GM19238 (cell line): ENCODE measurements at regions not wholly inside any gene's neighbourhood (a gene's known extent, or its start where the extent isn't known, plus 50 kb on each side); places are given as distances from the start of the nearest gene placed in this dataset.
"Not testable (repeated sequence)": the region's sequence is repeated elsewhere in the genome, so short reads cannot be mapped to it uniquely, and the experiment has no call there.

ENCODE experiments used
- DNase-seq: peaks from one replicate; pipeline ENCODE4 v3.0.0; 2011; ENCODE audit warnings: low spot score; ENCODE audit not compliant: insufficient read length

- no peak for DNase-seq
These were observed 140.5 kb upstream of the TBL1XR1 start for GRCh38 chr3:177337541-177338331.

- no peak for DNase-seq
These were observed 141.5 kb upstream of the TBL1XR1 start for GRCh38 chr3:177338697-177339219.

DNA sequence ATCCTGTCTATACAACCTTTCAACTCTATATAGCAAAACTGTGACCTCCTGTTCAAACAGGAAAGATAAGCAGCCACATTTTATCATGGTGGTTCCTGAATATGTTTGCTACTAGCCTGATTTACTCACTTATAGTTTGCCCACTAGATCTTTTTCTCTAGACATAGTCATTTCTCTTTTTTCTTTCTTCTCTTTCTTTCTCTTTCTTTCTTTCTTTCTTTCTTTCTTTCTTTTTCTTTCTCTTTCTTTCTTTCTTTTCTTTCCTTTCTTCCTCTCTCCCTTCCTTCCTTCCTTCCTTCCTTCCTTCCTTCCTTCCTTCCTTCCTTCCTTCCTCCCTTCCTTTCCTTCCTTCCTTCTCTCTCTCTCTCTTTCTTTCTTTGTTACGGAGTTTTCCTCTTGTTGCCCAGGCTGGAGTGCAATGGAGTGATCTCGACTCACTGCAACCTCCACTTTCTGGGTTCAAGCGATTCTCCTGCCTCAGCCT, 142.0 kb upstream of the TBL1XR1 start:
- not testable (repeated sequence) for DNase-seq

DNA sequence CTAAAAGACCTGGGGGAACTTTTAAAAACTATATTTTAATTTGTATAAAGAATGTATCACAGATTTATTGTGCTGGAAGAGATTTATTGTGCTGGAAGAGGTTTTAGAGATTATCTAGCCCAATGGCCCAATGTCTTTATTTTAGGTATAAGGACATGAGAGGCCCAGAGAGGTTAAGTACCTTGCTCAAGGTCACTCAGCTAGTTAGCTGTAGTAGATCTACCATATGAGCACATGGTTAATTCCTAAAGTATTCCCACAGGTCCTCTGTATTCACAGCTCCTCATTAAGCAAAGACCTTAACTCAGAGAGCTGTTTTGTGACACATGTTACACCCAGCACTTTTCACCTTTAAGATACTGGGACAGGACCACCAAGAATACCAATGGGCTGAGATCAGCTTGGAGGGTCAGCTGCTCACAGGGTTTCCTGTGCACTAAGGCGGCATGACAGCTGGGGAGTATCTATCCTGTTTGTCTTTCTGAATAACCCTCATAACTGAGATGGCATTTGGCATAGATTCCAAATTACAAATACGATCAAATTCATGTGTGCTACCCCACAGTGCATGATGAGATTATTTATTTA, 143.1 kb upstream of the TBL1XR1 start:
- DNase-seq, result no peak

GRCh38 chr3:177341736-177342419, 144.6 kb upstream of the TBL1XR1 start:
- DNase-seq, result no peak

- no peak for DNase-seq
These were observed 145.9 kb upstream of the TBL1XR1 start for GRCh38 chr3:177343122-177343625.

- DNase-seq, result no peak
These were observed 148.0 kb upstream of the TBL1XR1 start for GRCh38 chr3:177345049-177345972.

GRCh38 chr3:177345973-177346503, 148.8 kb upstream of the TBL1XR1 start:
- DNase-seq, result no peak

DNA sequence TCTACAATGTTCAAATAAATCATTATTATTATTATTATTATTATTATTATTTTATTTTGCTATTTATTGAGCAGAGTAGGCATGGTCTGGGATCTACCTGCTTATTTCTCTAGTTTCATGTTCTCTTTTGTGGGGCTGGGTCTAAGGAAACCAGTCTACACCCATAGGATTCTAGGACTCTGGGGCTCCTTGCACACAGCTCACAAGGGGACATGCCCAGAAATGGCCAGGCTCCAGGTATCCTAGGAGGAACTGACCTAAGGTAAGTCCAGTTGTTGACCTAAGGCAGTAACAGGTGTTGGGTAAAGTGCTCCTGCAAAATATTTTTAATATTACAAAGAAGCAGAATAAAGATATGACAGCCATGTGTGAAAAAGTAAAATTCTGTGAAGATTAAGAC, 149.6 kb upstream of the TBL1XR1 start:
- DNase-seq, result no peak

- DNase-seq, result no peak
These were observed 150.3 kb upstream of the TBL1XR1 start for GRCh38 chr3:177347611-177348010.

DNA sequence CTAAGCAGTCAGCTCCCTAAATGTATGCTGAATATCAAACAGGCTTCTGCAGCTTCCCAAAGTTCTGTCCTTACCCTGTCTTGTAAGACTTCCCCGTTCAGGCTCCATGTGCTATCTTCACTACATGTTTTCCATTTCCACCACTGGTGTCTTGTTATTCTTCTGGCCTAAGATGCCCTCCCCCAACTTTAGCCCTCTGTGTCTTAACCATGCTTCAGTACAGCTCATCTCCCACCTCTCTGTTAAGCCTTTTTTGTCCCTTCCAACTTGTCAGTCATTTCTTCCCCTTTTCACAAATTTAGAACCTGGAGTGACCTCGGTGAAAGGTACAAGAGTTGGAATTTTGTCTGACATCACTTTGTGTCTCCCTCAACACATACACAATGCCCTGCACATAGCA, 151.7 kb upstream of the TBL1XR1 start:
- no peak for DNase-seq

- no peak for DNase-seq
These were observed 152.1 kb upstream of the TBL1XR1 start for GRCh38 chr3:177349384-177349783.

DNA sequence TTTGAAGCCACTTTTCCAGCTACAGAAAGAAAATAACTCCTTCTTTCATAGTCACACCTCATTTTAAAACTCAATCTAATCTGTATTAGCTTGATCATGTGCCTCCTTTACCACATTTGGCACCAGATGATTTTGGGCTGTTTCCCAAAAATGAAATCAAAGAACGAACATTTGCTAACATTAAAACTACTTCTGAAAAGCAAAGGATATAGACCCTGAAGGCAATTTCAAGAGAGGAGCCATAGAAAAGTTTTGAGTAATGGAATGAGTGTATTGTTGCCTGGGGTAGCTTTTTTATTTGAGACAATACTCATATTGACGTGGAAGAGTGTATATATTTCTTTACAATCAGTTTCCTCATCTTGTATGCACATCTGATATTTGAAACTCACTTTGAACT, 152.8 kb upstream of the TBL1XR1 start:
- no peak for DNase-seq

- DNase-seq, result no peak
These were observed 153.9 kb upstream of the TBL1XR1 start for GRCh38 chr3:177351206-177351605.

- DNase-seq, result peak; percentile 44
These were observed 154.5 kb upstream of the TBL1XR1 start for GRCh38 chr3:177351757-177352158.

DNA sequence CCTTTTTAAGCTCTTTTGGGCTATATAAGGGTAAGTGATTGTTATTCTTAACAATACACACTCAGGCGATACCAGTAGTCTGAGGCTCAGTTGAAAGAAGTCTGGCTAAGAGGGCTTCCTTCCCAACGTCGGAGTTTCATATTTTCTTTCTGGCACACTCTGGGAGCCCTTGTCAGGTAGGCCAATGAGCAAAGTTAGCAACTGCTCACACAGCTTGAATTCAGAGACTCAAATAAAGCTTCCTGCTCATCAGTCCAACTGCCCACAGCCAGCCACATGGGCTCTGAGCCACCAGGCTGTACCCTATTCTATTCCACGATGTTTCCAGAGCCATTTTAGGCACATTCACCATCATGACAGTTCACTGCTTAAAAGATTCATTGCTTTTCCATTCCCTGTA, 155.1 kb upstream of the TBL1XR1 start:
- DNase-seq, result no peak

DNA sequence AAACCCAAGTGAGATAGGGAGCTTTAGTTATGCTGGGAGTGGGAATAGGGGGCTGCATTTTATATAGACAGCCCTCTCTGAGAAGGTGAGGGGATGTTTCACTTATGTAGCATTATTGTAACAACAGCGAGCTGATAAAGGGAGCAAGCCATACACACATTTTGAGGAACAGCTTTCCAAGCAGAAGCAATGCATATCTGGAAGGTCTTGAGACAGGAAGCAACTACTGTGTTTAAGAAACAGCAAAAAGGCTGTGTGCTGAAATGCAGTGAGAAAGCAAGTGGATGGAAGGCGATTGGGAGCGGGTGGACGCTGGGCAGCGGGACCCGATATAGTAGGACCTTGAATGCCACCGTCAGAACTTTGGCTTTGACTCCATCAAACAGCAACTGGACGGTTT, 155.9 kb upstream of the TBL1XR1 start:
- no peak for DNase-seq

DNA sequence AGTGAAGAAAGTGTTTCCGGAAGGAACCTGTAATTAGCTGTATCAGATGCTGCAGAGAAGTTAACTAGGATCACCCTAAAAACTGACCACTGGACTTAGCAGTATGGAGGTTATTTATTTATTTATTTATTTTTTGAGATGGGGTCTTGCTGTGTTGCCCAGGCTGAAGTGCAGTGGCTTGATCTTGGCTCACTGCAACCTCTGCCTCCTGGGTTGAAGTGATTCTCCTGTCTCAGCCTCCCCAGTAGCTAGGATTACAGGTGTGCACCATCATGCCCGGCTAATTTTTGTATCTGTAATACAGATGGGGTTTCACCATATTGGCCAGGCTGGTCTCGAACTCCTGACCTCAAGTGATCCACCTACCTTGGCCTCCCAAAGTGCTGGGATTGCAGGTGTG, 156.6 kb upstream of the TBL1XR1 start:
- DNase-seq, result not testable (repeated sequence)

- no peak for DNase-seq
These were observed 157.2 kb upstream of the TBL1XR1 start for GRCh38 chr3:177354466-177354865.

- DNase-seq, result no peak
These were observed 158.8 kb upstream of the TBL1XR1 start for GRCh38 chr3:177356113-177356512.

- DNase-seq, result no peak
These were observed 159.7 kb upstream of the TBL1XR1 start for GRCh38 chr3:177356952-177357351.
